OCI-LY1 (cell line): ENCODE measurements at regions not wholly inside any gene's neighbourhood (a gene's known extent, or its start where the extent isn't known, plus 50 kb on each side); places are given as distances from the start of the nearest gene placed in this dataset.

Experiments used
- CTCF ChIP-seq: fragments of 200-600 bp; sonication (generic), shearing (Covaris generic); IDR thresholded peaks from 2 replicates; pipeline ENCODE4 v1.5.1; 2017; ENCODE audit warnings: mild to moderate bottlenecking, antibody characterized with exemption, low read length, moderate library complexity, mixed read lengths
- EZH2 ChIP-seq: fragments of 200-600 bp; sonication (generic), shearing (Covaris generic); IDR thresholded peaks from 2 replicates; pipeline ENCODE4 v1.8.0; 2017; ENCODE audit warnings: borderline replicate concordance, mixed run types, mild to moderate bottlenecking, antibody characterized with exemption, low read length, moderate library complexity, mixed read lengths

- no peak for TF ChIP-seq CTCF
- TF ChIP-seq EZH2, result no peak
Observed at GRCh38 chr13:77480066-77480465, 55.4 kb upstream of the SCEL start.
